ENCODE measurements at regions not wholly inside any gene's neighbourhood (a gene's known extent, or its start where the extent isn't known, plus 50 kb on each side); places are given as distances from the start of the nearest gene placed in this dataset.
"Not testable (repeated sequence)": the region's sequence is repeated elsewhere in the genome, so short reads cannot be mapped to it uniquely, and the experiment has no call there.

GRCh38 chr2:193156480-193156879, 961.7 kb upstream of the TMEFF2 start:
- no peak overlapping the region for H3K4me3 ChIP-seq (ENCODE audit: low read length)
- no peak for TF ChIP-seq CTCF (conservative IDR thresholded peaks at IDR 0.05; ENCODE audit: low read length)
- DNase-seq (ENCODE audit: low read depth) = no peak

GRCh38 chr2:193154076-193154475, 959.3 kb upstream of the TMEFF2 start:
- DNase-seq (ENCODE audit: low read depth) = no peak
- H3K4me3 ChIP-seq (ENCODE audit: low read length) = no peak overlapping the region
- no peak for TF ChIP-seq CTCF (conservative IDR thresholded peaks at IDR 0.05; ENCODE audit: low read length)

GRCh38 chr2:193153576-193153975, 958.8 kb upstream of the TMEFF2 start:
- DNase-seq (ENCODE audit: low read depth) = no peak
- no peak overlapping the region for H3K4me3 ChIP-seq (ENCODE audit: low read length)
- no peak for TF ChIP-seq CTCF (conservative IDR thresholded peaks at IDR 0.05; ENCODE audit: low read length)

- DNase-seq (ENCODE audit: low read depth); H3K4me3 ChIP-seq (ENCODE audit: low read length): not testable (repeated sequence)
Measured at GRCh38 chr2:193142467-193142866, 947.7 kb upstream of the TMEFF2 start.

- DNase-seq (ENCODE audit: low read depth) = no peak
- H3K4me3 ChIP-seq (ENCODE audit: low read length) = no peak overlapping the region
- TF ChIP-seq CTCF (conservative IDR thresholded peaks at IDR 0.05; ENCODE audit: low read length) = no peak
Measured at GRCh38 chr2:193141998-193142397, 947.3 kb upstream of the TMEFF2 start.

GRCh38 chr2:193140895-193141294, 946.2 kb upstream of the TMEFF2 start:
- not testable (repeated sequence) for H3K4me3 ChIP-seq (ENCODE audit: low read length); DNase-seq (ENCODE audit: low read depth)

GRCh38 chr2:193124815-193125214, 930.1 kb upstream of the TMEFF2 start:
- no peak overlapping the region for H3K4me3 ChIP-seq (ENCODE audit: low read length)
- no peak for TF ChIP-seq CTCF (conservative IDR thresholded peaks at IDR 0.05; ENCODE audit: low read length)
- no peak for DNase-seq (ENCODE audit: low read depth)

GRCh38 chr2:193114827-193115226, 920.1 kb upstream of the TMEFF2 start:
- no peak for TF ChIP-seq CTCF (conservative IDR thresholded peaks at IDR 0.05; ENCODE audit: low read length)

More at GRCh38 chr2:193114827-193115226, 920.1 kb upstream of the TMEFF2 start:
- no peak overlapping the region for H3K4me3 ChIP-seq (ENCODE audit: low read length)
- no peak for DNase-seq (ENCODE audit: low read depth)
